NCI-H1436 (cell line): ENCODE measurements at regions not wholly inside any gene's neighbourhood (a gene's known extent, or its start where the extent isn't known, plus 50 kb on each side); places are given as distances from the start of the nearest gene placed in this dataset.

Experiments
- DNase-seq: peaks from one replicate; lab custom pipeline; 2025; lab: John Stamatoyannopoulos, UW

GRCh38 chr22:49481659-49482399, 345.8 kb downstream of the BRD1 start:
- no peak for DNase-seq

GRCh38 chr22:49480896-49481658, 346.6 kb downstream of the BRD1 start:
- no peak for DNase-seq

GRCh38 chr22:49480331-49480730, 347.3 kb downstream of the BRD1 start:
- DNase-seq = no peak

GRCh38 chr22:49479566-49479965, 348.1 kb downstream of the BRD1 start:
- no peak for DNase-seq

GRCh38 chr22:49476800-49477400, 350.8 kb downstream of the BRD1 start:
- DNase-seq = no peak

- no peak for DNase-seq
These were observed 351.5 kb downstream of the BRD1 start for GRCh38 chr22:49476176-49476575.

- no peak for DNase-seq
These were observed 352.4 kb downstream of the BRD1 start for GRCh38 chr22:49475253-49475652.

- no peak for DNase-seq
These were observed 354.4 kb downstream of the BRD1 start for GRCh38 chr22:49473286-49473685.

GRCh38 chr22:49470741-49471503, 356.8 kb downstream of the BRD1 start:
- DNase-seq = no peak

- DNase-seq = no peak
These were observed 357.6 kb downstream of the BRD1 start for GRCh38 chr22:49469896-49470740.

- no peak for DNase-seq
These were observed 359.0 kb downstream of the BRD1 start for GRCh38 chr22:49468487-49469198.

GRCh38 chr22:49466878-49467595, 360.6 kb downstream of the BRD1 start:
- no peak for DNase-seq

GRCh38 chr22:49464037-49464436, 363.6 kb downstream of the BRD1 start:
- no peak for DNase-seq

- no peak for DNase-seq
These were observed 364.9 kb downstream of the BRD1 start for GRCh38 chr22:49462795-49463194.

- no peak for DNase-seq
These were observed 365.4 kb downstream of the BRD1 start for GRCh38 chr22:49462291-49462690.

- DNase-seq = no peak
These were observed 366.0 kb downstream of the BRD1 start for GRCh38 chr22:49461674-49462073.

- no peak for DNase-seq
These were observed 366.9 kb downstream of the BRD1 start for GRCh38 chr22:49460592-49461281.

- no peak for DNase-seq
These were observed 367.6 kb downstream of the BRD1 start for GRCh38 chr22:49460091-49460490.

- no peak for DNase-seq
These were observed 369.0 kb downstream of the BRD1 start for GRCh38 chr22:49458708-49459099.
